ENCODE measurements at regions not wholly inside any gene's neighbourhood (a gene's known extent, or its start where the extent isn't known, plus 50 kb on each side); places are given as distances from the start of the nearest gene placed in this dataset.

DNA sequence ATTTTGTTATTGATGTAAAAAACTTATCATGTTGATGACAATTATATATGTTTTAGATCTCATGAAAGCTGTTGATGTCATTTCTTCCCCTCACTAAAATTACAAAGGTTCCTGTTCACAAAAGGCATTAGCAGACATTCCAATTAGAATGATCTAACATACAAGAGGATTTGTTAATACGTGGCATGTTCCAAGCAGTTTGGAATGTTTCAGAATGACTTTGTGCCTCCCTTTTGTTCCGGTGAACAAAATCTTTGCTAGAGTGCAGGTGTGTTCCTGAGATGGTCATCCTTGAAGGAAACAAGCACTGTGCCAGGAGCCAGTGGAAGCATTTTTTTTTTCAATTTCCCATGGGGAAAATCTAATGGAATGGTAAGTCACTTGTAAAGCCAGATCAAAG lies 108.0 kb upstream of the KCTD3 start:
- DNase-seq (ENCODE audit: low spot score): no peak

DNA sequence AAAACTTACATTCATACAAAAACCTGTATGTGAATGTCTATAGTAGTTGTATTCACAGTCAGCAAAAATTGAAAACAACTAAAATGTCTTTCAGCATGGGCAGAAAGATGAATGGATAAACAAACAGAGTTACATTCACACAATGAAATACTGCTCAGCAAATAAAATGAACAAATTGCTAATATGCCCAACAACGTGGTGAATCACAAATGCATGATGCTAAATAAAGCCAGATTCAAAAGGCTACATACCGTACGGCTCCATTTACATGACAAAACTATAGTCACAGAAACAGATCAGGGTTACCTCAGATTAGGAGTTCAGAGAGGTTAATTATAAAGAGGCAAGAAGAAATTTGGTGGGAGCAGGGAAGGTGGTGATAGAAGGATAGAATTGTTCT lies 100.7 kb upstream of the KCTD3 start:
- DNase-seq (ENCODE audit: low spot score): no peak

DNA sequence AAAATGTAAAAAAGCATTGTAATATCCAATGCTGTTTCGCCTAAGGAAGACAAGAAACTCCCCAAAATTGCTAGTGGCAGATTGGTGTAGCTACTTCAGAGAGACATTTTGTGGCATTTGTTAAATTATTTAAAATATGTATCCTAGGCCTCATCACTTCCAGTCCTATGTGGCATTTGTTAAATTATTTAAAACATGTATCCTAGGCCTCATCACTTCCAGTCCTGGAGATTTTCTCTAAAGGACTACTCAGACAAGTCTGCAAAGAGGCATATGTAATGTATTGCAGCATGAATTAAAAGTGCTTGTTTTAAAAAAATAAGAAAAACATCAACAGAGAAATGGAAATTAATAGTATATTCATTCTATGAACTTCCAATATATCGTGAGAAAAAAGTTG lies 95.6 kb upstream of the KCTD3 start:
- no peak for DNase-seq (ENCODE audit: low spot score)

DNA sequence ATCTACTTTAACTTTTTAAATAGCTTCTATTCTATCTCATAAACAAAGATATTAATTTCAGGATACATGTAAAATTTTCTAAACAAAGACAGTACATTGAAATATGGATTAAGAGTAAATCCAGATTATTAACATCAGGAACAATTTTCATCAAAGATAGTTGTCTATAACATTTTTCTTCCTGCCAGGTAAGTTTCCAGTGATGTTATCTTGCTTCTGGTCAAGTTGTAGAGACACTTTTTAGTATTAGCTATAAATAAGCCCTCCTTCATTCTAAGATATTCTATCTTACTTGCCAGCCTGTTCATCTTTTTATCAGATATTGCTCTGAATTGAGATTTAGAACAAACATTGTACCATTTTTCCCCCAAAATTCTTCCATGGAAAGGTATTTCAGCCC lies 94.4 kb upstream of the KCTD3 start:
- DNase-seq (ENCODE audit: low spot score): no peak

DNA sequence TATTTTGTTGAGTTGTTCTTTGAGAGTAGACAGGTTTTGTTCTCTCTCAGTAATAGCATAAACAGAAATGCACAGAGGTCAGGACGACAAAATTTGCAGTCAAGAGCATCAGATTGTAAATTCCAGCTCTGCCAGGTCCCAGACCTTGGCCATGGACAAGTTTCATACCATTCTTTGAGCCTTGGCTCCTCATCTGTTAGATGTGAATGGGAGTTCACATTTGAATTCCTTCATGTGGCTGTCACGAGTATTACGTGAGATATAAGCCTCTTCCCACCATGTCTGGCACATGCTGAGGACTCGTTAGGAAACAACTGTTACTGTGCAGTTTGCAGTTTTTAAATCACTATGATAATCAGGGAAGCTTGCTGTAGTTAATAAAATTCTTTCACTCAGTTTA lies 93.2 kb upstream of the KCTD3 start:
- DNase-seq (ENCODE audit: low spot score): no peak

DNA sequence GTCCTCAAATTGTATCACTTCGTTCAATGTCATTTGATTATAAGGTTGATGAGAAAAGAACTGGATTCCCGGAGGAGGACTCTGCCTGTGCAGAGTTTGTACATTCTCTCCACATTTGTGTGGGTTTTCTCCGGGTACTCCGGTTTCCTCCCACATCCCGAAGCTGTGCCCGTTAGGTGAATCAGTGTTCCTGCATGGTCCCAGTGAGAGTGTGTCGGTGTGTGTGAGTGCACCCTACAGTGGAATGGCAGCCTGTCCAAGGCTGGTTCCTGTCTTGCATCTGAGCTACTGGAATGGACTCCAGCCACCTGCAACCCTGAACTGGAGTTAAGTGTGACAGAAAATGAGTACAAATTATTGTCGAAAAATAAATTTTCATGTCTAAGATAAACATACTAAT lies 92.2 kb upstream of the KCTD3 start:
- DNase-seq (ENCODE audit: low spot score): no peak

DNA sequence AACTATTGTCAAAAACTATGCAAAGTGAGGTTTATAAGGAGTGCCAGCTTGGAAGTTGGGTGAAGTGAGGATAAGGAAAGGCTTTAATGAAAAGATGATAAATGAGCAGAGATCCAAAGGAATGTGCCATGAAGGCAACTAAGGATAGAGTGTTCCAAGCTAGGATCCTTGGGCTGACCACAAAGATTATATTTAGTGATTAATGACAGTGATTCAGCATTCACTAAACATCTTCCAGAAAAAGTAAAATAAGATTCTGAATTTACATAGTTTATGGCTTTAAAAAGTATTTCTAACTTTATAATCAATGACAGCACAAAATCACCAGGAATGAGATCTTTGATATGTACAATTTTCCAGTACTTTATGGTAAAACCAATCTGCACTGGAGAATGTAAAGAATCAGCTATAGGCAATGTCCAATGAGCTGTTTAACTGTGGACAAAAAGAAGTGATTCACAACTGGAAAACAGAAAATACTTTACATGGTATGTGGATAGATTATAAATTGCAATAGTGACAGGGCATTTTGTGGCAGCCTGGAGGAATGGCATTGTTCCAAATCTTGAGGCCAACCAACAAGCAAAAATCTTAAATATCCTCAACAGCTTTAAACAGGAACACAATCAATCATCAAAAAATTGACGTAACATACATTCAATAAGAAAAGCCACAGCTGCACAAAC lies 91.2 kb upstream of the KCTD3 start:
- DNase-seq (ENCODE audit: low spot score): peak; percentile 11

DNA sequence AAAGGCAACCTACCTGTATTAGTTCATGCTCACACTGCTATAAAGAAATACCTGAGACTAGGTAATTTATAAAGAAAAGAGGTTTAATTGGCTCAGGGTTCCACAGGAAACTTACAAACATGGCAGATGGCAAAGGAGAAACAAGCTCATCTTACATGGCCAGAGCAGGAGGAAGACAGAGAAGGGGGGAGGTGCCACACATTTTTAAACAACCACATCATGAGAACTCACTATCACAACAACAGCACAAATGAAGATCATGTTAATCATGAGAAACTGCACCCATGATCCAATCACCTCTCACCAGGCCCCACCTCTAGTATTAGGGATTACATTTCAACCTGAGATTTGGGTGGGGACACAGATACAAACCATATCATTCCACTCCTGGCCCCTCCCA lies 90.6 kb upstream of the KCTD3 start:
- DNase-seq (ENCODE audit: low spot score): no peak

DNA sequence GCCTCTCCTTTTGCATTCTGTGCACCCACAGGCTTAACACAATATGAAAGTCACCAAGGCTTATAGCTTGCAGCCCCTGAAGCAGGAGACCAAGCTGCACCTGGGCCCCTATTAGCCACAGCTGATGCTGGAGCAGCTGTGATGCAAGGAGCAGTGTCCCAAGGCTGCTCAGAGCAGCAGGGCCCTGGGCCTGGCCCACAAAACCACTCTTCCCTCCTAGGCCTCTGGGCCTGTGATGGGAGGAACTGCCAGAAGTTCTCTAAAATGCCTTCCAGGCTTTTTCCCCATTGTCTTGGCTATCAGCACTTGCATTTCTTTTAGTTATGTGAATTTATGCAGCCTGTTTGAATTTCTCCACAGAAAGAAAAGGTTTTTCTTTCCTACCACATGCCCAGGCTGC lies 89.5 kb upstream of the KCTD3 start:
- no peak for DNase-seq (ENCODE audit: low spot score)

DNA sequence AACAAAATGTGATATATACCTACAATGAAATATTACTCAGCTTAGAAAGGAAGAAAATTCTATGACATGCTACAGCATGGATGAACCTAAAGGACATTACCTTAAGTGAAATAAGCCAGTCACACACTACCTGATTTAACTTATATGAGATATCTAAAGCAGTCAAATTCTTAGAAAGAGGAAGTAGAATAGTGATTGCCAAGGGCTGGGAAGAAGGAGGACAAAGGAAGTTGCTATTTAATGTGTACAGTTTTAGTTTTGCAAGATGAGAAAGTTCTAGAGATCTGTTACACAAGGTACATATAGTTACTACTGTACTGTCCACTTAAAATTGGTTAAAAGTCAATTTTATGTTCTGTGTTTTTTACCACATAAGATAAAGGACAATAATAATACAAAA lies 87.5 kb upstream of the KCTD3 start:
- DNase-seq (ENCODE audit: low spot score): no peak

DNA sequence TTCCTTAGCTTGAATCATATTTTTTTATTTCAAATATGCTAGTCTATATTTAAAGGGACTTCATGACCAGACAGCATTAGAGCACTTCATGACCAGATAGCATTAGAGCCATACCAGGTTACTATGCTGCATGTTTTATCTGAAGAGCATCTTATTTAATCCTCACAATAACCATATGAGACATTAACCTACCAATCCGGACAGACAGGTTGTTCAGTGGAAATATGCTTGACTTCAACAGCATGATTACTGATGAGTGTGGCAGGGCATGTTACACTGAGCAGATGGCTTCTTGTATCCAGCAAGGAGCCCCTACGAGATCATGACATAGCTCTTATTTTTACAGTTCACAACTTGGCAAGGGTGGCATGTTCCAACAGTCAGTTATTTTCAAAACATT lies 85.0 kb upstream of the KCTD3 start:
- DNase-seq (ENCODE audit: low spot score): no peak

DNA sequence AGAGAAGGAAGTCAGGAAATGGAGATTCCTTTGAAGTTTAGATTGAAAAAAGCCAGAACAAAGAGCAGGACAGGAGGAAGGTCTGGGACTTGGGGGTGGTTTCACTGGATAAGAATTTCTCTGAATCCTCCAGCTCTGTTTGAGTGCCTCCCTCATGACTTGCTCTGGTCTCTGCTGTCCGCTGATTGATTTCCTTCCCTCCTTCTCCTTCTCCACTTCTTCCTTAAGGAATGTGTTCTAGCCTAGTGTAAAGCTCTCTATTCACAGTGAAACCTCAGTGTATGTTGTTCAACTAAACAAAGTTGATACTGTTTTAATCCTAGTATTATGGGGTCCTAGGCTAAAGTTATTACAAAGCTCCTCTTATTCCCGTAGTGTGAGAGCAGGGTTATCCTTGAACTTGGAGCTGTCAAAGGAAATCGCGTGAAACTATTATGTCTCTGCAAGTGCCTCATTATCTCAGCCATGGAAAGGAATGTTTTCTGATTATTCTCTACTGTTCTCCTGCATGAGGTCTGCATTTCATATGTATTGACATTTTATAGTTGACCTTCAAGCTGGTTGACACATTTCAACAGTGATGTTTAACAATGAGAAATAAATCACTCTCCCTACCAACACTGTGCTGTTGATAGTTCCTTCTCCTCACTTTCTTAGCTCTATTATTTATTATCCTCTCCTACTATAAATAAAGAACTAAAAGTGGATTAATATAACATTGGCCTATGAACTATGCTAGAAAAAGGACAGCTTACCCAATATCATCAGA lies 82.7 kb upstream of the KCTD3 start:
- no peak for DNase-seq (ENCODE audit: low spot score)

DNA sequence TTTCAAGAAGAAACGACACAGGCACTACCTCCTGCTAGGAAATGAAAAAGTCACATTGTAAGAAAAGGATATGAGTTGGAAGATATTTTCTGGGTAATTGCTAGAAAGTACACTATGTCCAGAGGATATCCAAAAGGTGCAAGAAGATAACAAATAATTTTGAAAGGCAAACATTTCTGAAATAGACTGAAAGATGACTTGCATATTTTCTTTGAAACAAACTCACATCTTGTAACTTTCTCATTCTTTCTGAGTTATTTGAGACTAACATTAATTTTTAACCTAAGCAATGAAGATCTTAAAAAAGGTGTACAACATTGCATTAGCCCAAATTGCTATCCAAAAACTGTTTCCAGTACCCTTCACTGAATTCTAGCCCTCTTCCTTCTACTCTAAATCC lies 79.6 kb upstream of the KCTD3 start:
- DNase-seq (ENCODE audit: low spot score): no peak

DNA sequence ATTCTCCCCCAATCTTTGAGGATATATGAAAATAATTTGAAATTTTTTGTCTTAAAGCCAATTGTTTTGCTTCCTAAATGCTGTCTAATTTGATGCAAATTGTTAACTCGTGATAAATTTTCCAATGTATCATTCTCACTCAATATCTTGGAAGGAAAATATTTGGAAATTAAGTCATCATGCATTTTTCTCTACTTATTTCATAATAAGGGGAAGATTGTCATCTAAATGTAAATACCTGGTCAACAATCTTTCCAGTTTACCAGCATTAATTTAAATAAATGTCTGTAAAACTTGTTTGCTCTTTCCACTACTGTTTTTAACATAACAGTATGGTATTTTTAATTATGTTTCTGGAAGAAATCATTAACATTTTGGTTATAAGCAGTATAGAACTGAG lies 78.3 kb upstream of the KCTD3 start:
- no peak for DNase-seq (ENCODE audit: low spot score)

DNA sequence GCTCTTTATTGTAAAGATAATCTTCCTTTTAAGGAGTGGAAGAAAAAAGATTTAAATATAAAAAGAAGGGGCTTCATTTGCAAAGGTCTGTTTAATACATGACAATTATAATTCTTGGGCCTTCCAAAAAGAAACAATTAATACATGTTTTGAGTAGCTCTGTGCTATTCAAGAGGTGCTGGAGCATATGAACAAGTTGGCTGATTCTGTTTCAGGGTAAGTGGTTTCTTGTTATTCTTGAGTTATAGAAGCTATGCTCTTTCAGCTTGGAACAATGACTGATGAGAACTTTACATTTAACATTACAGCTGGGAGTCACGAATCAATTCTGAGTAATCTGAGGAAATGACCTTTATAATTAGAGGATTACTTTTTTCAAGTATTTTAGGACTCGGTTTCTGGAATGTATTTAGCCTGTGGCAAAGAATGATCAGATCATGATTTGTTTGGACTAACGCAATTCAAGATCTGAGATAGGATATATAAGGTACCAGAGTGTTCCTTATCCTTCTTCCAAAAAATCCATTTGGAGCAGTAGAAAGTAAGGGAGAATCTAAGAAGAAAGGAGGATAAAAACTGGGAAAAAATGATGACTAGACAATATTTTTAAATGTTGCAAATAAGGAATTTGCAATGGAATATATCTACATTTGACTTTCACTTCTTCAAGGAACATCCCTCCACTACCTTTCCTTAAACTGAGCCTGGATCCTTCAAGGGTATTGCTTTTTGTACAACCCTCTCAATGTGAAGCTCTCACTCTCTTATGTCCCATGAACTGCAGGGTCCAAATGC lies 77.1 kb upstream of the KCTD3 start:
- no peak for DNase-seq (ENCODE audit: low spot score)

DNA sequence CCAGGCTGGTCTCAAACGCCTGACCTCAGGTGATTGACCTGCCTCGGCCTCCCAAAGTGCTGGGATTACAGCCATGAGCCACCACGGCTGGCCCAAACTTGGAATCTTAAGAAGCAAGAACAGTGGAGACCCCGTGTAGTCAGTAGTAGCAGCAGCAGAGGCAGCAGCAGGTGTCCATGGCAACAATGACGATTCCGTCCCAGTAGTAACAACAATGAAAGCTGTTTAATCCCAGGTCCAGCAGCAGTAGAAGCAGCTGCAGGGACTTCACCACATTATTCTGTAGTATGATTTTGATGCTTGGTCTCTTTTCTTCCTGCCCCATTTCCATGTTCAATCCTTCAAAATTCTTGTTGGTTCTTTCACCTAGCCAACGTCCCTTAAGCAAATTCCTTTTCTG lies 69.6 kb upstream of the KCTD3 start:
- DNase-seq (ENCODE audit: low spot score): no peak

DNA sequence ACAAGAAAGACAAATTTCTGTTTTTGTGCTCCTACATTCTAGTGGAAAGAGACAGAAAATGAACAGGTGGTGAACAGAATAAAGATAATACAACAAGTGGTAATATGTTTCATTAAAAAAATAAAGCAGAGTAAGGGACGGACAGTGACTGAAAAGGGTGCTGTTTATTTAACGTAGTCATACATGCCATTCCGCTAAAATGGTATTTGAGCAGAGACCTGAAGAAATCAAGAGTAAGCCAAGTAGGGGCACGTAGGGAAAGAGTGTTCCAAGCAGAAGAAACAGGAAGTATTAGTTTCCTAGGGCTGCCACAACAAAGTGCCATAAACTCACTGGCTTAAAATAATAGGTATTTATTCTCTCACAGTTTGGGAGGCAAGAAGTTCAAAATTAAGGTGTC lies 65.6 kb upstream of the KCTD3 start:
- no peak for DNase-seq (ENCODE audit: low spot score)

DNA sequence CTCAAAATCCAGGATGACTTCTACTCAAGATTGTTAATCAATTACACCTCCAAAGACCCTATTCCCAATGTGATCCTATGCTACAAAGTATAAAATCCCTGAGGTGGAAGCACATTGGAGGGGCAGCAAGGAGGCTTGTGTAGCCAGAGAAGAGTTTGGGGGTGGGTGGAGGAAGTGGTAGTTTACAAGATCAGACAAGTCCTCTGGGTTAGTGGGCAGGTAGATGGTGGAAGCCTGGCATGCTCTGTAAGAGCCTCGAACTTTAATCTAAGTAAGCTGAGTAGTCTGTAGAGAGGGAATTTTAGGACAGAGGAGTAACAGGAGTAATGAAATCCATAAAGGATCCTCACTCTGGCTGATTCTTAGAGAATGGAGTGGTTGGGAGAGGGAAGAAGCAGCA lies 65.0 kb upstream of the KCTD3 start:
- DNase-seq (ENCODE audit: low spot score): no peak

DNA sequence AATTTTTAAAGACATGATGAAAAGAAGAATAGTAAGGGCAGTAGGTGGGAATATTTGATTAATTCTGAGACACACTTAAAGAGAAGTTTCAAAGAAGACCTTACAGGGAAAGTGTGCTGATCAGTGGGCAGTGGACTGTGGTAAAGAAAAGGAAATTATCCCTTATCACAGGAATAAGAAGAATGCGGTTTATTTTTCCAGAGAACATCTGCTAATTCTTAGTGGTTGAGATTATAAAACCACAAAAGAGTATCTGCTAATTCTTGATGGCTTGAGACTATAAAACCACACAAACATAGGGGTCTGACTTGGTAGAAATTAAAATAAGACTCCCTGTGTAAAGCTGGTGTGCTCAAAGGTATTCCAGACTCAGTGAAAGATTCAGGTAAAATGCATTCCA lies 60.0 kb upstream of the KCTD3 start:
- no peak for DNase-seq (ENCODE audit: low spot score)

DNA sequence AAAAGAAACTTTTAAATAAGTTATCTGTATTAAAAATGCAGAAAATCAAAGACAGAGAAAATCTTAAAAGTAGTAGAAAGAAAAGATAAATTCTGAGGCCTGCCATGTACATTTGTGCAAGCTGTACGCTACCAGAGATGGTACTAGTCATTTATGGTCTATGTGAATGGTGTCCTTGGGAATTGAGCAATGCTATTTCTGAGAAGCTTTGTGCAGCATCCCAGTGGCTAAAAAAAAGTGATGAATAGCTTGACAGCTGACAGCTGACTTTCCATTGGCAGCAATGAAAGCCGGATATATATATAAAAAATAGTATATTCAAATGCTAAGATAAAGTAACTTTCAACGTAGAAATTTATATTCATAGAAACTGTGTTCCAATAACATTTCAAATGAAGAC lies 58.8 kb upstream of the KCTD3 start:
- DNase-seq (ENCODE audit: low spot score): no peak
